Activated CD8-positive, alpha-beta memory T cell treated with anti-CD3 and anti-CD28 coated beads, Interleukin-2, amount 10 ng/mL, durations not matched to agents 7 days and 5 days (primary cell): ENCODE measurements at regions not wholly inside any gene's neighbourhood (a gene's known extent, or its start where the extent isn't known, plus 50 kb on each side); places are given as distances from the start of the nearest gene placed in this dataset.

Experiments used
- ATAC-seq: fragments of 150-1000 bp; cut with Tn5 transposase; one replicate; pipeline ENCODE4 v1.10.0; 2021; ENCODE audit warnings: moderate library complexity
- CTCF ChIA-PET: fragments of 350-600 bp; sonication (Branson Sonifier 250); formaldehyde crosslinking; loops from one replicate; lab custom pipeline; 2021; ENCODE audit warnings: antibody characterized with exemption; lab: Charles Lee
- DNase-seq: peaks from one replicate; pipeline ENCODE4 v3.0.0-alpha.2; 2020
- H3K27ac Mint-ChIP-seq: one replicate; pipeline ENCODE4 v1.8.0; 2021; ENCODE audit warnings: mild to moderate bottlenecking, mixed read lengths
- H3K27me3 Mint-ChIP-seq: one replicate; pipeline ENCODE4 v1.8.0; 2021; ENCODE audit warnings: mixed read lengths
- H3K36me3 Mint-ChIP-seq: one replicate; pipeline ENCODE4 v1.8.0; 2021; ENCODE audit warnings: mild to moderate bottlenecking, mixed read lengths
- H3K4me1 Mint-ChIP-seq: one replicate; pipeline ENCODE4 v1.8.0; 2021; ENCODE audit warnings: mixed read lengths
- H3K4me3 Mint-ChIP-seq: one replicate; pipeline ENCODE4 v1.8.0; 2021; ENCODE audit warnings: mild to moderate bottlenecking, moderate library complexity, mixed read lengths
- H3K9me3 Mint-ChIP-seq: one replicate; pipeline ENCODE4 v1.8.0; 2022; ENCODE audit warnings: low read depth, mixed read lengths

DNA sequence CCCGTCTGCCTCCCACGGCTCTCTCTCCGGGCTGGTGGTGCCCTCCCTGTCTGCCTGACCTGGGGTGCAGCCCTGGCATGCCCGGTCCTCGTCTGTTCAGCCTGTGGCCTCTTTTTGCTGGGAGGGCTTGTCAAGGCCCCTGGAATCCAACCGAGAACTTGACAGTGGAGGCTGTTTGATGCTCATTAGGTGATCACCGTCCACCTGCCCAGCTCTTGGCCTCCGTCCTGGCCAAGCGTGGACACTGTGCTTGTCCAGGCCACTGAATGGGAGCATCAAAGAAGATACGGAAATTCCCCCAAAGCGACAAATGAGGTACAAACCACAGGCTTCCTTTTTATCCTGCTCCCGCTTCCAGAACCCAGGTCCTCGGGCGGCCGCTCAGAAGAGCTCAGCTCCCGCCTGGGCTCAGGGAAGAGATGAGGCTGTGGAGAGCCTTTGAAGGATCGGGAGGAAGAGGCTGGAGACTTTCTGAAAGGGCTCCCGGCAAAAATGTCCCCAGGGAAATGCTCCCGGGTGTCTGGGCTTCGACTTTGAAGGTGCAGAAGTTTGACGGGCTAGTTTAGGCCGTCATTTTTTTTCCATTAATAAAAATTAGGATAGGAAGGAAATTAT lies 1273.9 kb downstream of the BRD1 start:
- CTCF ChIA-PET, result no interaction called here

DNA sequence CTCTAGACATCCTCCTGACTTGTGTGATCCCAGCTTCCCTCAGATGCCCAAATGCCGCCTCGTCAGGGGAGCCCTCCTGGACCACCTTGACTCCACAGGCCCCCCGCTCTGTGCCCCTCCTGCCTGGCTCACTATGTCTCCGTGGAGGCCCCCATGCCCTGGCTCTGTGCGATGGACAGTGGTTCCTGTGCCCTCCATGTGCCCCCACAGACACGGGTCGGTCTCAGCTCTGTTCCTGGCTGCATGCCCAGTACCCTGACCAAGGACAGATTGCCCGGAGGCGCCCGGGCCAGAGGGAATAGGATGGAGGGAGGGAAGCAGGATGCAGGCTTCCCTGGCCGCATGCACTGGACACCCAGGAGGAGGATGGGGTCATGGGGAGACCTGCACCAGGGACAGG lies 1274.6 kb downstream of the BRD1 start:
- Mint-ChIP-seq H3K27me3 (no peaks in the 10 kb centered on the region), H3K4me1 (no peaks in the 10 kb centered on the region), H3K36me3 (no peaks in the 10 kb centered on the region), H3K9me3 (no peaks in the 10 kb centered on the region), H3K4me3 (no peak overlapping the region), H3K27ac (no peak overlapping the region)
- CTCF ChIA-PET, result no interaction called here
- ATAC-seq (no peak), DNase-seq (no peak)

More for the DNA sequence above, 1273.9 kb downstream of the BRD1 start:
- Mint-ChIP-seq H3K9me3 (peaks cover 2% of the 10 kb centered on the region), H3K36me3 (no peaks in the 10 kb centered on the region), H3K27ac (no peak overlapping the region), H3K4me3 (no peak overlapping the region), H3K4me1 (no peaks in the 10 kb centered on the region), H3K27me3 (no peaks in the 10 kb centered on the region)
- ATAC-seq, result no peak
- DNase-seq, result no peak

DNA sequence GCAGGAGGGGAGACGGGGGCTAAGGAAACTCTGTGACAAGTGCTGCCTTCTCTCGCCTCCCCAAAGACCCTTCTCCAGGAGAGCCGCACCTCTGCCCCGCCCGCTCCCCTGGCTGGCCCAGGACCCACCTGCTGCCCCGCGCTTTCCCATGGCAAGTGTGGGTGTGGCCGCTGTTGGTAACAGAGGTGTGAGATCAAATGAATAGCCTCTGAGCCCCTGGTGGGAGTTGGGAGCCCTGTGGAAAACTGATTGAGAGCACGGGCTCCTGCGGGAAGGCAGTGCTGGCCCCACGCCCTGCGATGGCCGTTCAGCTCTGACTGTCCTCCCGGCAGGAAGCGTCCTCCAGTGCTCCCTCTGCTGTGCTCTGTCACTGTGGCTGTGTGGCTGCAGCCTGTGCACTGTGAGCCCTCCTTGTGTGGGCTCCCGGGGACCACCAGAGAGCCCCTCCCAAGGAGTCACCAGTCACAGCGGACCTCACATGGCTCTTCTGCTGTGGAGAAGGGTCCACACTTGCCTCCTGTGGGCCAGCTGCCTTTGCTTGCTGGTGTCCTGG lies 1275.9 kb downstream of the BRD1 start:
- no peak for DNase-seq
- Mint-ChIP-seq H3K9me3 (no peaks in the 10 kb centered on the region), H3K36me3 (no peaks in the 10 kb centered on the region), H3K27me3 (no peaks in the 10 kb centered on the region), H3K4me1 (no peaks in the 10 kb centered on the region), H3K4me3 (no peak overlapping the region), H3K27ac (no peak overlapping the region)
- ATAC-seq, result no peak
- CTCF ChIA-PET, result no interaction called here

DNA sequence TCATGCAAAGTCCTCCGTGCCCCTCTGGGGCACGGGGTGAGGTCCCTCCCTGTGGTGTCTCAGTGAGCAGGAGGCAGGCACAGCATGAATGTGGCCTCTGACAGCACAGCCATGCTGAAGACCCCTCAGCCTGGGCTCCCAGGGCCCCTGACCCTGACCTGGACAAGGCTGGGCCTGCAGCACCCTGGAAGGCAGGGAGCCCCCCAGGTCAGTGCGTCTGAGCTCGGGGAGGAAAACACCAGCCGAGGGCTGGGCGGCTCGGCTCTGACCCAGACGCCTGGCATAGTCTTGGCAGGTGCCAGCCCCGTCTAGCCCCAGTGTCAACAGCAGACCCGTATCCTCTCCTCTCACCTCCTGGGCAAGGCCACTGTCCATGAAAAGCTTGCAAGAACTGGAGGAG lies 1276.6 kb downstream of the BRD1 start:
- no peak overlapping the region for H3K27ac Mint-ChIP-seq
- H3K9me3 Mint-ChIP-seq, result no peaks in the 10 kb centered on the region
- no peaks in the 10 kb centered on the region for H3K27me3 Mint-ChIP-seq
- CTCF ChIA-PET, result no interaction called here
- ATAC-seq, result no peak
- no peaks in the 10 kb centered on the region for H3K4me1 Mint-ChIP-seq
- no peaks in the 10 kb centered on the region for H3K36me3 Mint-ChIP-seq
- no peak for DNase-seq
- no peak overlapping the region for H3K4me3 Mint-ChIP-seq

DNA sequence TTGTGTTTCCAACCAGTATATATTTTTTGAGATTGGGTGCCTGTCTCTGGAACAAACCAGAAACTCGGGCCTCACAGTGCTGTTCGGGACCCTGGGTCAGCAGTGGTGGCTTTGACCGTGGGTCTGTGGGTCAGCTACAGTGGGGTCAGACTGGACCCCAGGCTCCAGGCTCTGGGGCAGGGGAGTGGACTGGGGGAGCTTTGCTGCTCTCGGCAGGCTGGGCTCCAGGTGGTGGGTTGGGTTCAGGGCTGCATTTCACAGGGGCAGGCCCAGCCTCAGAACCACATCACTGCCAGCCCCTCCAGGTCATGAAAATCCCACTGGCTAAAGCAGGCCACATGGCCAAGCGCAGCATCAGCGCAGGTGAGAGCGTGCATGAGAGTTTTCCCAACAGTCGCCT lies 1279.3 kb downstream of the BRD1 start:
- no peak for ATAC-seq
- H3K9me3 Mint-ChIP-seq, result no peaks in the 10 kb centered on the region
- H3K4me3 Mint-ChIP-seq, result no peak overlapping the region
- H3K27me3 Mint-ChIP-seq, result no peaks in the 10 kb centered on the region
- H3K27ac Mint-ChIP-seq, result no peak overlapping the region
- CTCF ChIA-PET, result no interaction called here
- DNase-seq, result no peak
- no peaks in the 10 kb centered on the region for H3K4me1 Mint-ChIP-seq
- no peaks in the 10 kb centered on the region for H3K36me3 Mint-ChIP-seq

DNA sequence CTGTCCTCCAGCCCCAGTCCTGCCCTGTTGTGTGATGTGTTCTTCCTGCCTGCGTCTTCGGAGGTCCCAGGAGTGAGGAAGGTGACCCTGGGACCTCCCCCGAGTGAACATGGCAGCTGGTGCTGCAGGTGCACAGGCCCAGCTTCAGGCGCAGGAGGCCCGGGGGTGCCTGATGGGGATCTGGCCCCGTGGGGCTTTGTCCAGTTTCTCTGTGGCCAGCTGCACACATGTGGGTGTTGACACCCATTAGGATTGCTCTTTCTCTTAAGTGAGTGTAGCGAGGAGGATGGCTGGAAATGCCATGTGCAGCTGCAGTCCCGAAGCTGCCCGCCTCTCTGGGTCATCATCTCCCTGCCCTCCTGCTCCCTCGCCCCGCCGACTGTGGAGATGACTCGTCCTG lies 1279.7 kb downstream of the BRD1 start:
- Mint-ChIP-seq H3K27ac (no peak overlapping the region), H3K4me3 (no peak overlapping the region), H3K9me3 (no peaks in the 10 kb centered on the region), H3K4me1 (no peaks in the 10 kb centered on the region), H3K36me3 (no peaks in the 10 kb centered on the region), H3K27me3 (no peaks in the 10 kb centered on the region)
- DNase-seq (no peak), ATAC-seq (no peak)
- CTCF ChIA-PET, result no interaction called here

DNA sequence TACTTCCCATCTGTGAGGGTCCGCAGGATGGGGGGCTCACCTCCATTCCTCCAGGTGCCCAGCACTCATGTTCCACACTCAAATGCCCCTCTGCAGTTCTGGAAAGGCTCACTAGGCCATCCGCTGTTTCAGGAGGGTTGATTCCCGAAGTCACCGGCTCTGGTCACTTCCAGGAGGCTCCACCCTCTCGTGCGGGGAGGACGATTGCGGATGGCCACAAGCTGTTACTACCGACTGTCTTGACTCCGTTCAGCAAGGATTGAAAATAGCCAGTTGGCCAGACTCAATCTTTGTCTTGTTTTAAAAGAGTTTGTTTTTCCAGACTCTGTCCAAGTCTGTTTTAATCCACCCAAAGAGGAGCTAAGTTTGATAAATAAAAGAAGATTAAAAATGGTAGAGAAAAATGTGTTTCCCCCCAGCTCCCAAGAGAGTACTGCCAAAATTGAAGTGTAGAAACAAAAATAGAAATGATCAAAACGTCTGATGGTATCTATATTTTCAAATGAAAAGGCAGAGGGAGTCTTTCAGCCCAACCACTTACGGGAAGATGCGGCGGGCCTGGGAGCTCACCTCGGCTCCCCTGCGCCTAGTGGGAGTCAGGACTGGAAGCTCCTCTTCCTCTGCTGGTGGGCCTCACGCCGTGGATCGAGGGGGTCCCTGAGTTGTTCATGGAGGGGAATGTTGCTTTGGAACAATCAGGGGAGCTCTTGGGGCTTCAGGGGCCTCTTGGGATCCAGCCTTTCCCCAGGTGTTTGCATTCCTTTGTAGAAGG lies 1280.8 kb downstream of the BRD1 start:
- CTCF ChIA-PET, result no interaction called here
- Mint-ChIP-seq H3K36me3 (no peaks in the 10 kb centered on the region), H3K27ac (no peak overlapping the region), H3K27me3 (no peaks in the 10 kb centered on the region), H3K4me3 (no peak overlapping the region), H3K9me3 (peaks cover 10% of the 10 kb centered on the region), H3K4me1 (no peaks in the 10 kb centered on the region)
- ATAC-seq, result no peak
- no peak for DNase-seq

DNA sequence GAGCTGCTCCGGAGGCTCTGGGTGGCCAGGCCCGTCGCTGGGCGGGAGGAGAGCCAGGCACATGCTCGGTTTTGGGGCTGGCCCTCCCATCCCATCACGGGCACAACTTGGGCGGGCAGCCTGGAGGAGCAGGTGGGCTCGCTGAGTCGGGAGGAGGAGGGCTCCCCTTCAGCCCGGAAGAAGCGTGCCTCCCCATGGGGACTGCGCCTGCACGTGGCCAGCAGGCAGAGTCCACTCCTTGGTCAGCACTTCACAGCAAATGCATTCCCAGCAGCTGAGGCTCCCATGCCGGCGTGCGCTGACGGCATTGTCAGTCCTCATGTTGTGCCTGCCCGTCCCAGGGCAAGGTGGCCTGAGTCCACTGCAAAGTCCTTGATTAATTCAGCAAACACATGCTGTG lies 1281.7 kb downstream of the BRD1 start:
- ATAC-seq (no peak), DNase-seq (no peak)
- H3K27ac Mint-ChIP-seq, result no peak overlapping the region
- no peaks in the 10 kb centered on the region for H3K36me3 Mint-ChIP-seq
- no peaks in the 10 kb centered on the region for H3K27me3 Mint-ChIP-seq
- peaks cover 10% of the 10 kb centered on the region for H3K9me3 Mint-ChIP-seq
- CTCF ChIA-PET, result no interaction called here
- H3K4me1 Mint-ChIP-seq, result no peaks in the 10 kb centered on the region
- no peak overlapping the region for H3K4me3 Mint-ChIP-seq

DNA sequence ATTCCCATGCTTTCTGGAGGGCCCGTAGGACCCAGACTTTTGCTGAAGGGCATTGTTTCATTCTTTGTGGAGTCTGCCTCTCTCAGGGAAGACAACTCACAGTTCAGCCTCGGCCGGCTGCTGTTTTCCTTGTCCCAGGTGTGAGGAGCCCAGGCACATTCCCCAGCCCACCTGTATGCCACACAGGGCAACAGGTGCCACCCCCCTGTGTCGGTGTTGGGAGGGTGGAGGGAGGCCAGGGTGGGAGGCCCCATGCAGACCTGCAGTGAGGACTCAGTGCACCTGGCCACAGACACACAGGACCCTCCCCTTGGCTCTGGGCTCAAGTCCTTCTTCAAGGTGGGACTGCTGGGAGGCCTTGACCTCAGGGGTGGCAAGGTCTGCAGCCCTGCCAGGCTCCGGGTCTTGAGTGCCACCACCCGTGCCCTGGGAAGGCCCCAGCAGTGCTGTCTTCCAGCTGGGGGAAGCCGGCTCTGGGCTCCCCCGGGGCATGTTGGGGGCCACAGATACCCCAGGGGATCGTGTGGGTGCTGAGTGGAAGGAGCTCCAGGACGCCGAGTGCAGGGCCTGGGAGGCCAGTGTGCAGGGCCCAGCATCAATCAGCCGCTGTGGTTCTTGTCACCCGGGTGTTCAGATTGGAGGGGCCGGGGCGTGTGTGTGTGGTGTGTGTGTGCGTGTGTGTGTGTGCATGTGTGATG lies 1286.1 kb downstream of the BRD1 start:
- Mint-ChIP-seq H3K27ac (no peak overlapping the region), H3K36me3 (no peaks in the 10 kb centered on the region), H3K4me1 (no peaks in the 10 kb centered on the region), H3K27me3 (no peaks in the 10 kb centered on the region), H3K4me3 (no peak overlapping the region), H3K9me3 (peaks cover 10% of the 10 kb centered on the region)
- ATAC-seq, result no peak
- CTCF ChIA-PET, result no interaction called here
- no peak for DNase-seq

DNA sequence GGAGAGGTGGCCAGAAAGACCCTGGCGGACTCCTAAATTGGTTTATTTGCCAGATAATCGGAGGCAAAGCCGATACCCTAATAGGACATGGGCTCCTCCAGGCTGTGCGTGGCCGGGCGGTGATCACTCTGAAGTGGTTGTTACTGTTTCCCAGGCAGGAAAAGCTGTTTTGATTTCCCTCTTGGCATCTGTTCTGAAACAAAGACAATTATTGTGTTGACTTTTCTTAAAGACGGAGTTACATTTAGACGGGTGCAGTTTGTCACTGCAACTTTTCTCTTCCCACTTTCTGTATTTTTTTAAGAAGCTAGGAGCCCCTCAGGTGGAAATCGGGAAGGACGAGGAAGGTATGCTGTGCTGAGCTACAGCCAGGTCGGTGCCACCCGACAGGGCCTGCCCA lies 1288.4 kb downstream of the BRD1 start:
- Mint-ChIP-seq H3K27me3 (no peaks in the 10 kb centered on the region), H3K4me1 (no peaks in the 10 kb centered on the region), H3K9me3 (peaks cover 10% of the 10 kb centered on the region), H3K27ac (no peak overlapping the region), H3K36me3 (no peaks in the 10 kb centered on the region), H3K4me3 (no peak overlapping the region)
- CTCF ChIA-PET, result no interaction called here
- no peak for DNase-seq
- ATAC-seq, result no peak

DNA sequence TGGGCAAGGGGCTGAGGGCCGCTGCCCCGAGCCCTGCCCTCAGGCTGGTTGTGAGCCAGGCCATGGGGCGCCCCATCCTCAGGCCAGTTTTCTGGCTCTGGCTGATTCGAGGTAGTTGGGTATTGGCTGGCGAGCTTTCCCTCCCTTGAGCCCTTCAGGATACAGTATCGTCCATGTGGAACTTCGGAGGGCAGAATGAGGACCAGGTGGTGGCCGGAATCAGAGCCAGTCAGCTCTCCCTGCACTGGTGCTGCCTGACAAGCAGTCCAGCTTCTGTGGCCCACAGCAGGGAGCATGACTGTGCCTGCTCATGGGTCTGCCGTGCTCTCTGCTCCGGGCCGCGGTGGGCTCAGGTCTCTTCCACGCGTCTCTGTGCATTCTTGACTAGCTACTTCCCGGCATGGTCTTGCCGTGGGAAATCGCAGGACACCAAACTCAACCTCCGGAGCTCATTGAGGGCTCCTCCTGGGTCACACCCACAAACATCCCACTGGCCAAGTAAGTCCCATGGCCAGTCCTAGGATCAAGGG lies 1289.3 kb downstream of the BRD1 start:
- ATAC-seq (no peak), DNase-seq (no peak)
- Mint-ChIP-seq H3K27ac (no peak overlapping the region), H3K36me3 (no peaks in the 10 kb centered on the region), H3K4me3 (no peak overlapping the region), H3K4me1 (no peaks in the 10 kb centered on the region), H3K9me3 (peaks cover 10% of the 10 kb centered on the region), H3K27me3 (no peaks in the 10 kb centered on the region)
- CTCF ChIA-PET, result no interaction called here

DNA sequence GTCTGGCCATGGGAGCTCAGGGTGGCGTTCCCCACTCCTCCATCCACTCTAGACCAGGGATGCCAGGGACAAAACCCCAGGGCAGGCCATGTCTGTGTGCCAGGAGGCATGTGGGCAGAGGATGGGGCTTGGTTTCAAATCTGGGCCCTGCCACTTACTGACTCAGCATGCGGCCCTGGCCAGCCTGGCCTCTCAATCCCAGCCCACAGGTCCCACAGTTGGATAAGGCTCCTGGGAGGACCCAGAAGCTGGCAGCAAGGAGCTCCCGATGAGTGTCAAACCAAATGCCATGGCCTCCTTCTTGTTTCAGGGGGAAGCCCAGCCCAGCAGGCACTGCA lies 1290.4 kb downstream of the BRD1 start:
- no peaks in the 10 kb centered on the region for H3K27me3 Mint-ChIP-seq
- H3K4me1 Mint-ChIP-seq, result no peaks in the 10 kb centered on the region
- no peak overlapping the region for H3K4me3 Mint-ChIP-seq
- peaks cover 4% of the 10 kb centered on the region for H3K9me3 Mint-ChIP-seq
- DNase-seq (no peak), ATAC-seq (no peak)
- H3K27ac Mint-ChIP-seq, result no peak overlapping the region
- H3K36me3 Mint-ChIP-seq, result no peaks in the 10 kb centered on the region
- CTCF ChIA-PET, result no interaction called here

DNA sequence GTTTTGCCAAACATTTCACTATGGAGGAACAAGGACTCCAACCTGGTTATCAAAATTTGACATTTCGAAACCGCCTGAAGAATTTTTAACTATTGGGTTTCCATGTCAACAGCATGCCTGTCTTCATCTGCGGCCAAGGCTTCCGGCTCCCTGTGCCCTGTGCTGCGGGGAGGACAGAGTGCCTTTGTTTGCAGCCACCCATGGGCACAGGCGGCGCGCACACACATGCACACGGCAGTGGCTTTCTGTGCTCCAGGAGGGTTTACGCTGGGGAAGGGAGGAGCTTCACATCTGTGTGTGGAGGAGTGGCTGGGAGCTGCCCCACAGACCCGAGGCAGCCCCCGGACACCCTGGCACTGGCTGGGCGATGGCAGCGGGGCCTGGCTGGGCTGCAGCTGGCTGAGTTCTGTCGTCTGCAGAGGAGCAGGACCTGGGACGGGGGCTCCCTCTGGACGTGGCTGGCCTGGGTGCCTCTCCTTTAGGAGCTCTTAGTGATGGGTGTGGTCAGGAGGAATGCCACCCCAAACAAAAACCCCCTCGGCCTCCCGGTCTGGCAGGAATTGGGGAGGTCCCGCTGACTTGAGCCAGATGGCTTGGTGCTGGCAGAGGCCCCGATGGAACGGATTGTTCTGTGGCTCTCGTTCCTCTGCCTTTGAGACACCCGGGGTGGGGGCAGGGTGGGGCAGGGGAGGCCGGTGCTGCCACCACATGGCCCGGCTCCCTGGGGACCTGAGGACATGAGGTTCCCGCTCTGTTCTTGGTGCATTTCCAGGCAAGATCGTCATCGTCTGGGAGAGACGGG lies 1290.9 kb downstream of the BRD1 start:
- DNase-seq (no peak), ATAC-seq (no peak)
- H3K27me3 Mint-ChIP-seq, result no peaks in the 10 kb centered on the region
- no peaks in the 10 kb centered on the region for H3K9me3 Mint-ChIP-seq
- H3K4me3 Mint-ChIP-seq, result no peak overlapping the region
- no peak overlapping the region for H3K27ac Mint-ChIP-seq
- no peaks in the 10 kb centered on the region for H3K36me3 Mint-ChIP-seq
- H3K4me1 Mint-ChIP-seq, result no peaks in the 10 kb centered on the region
- CTCF ChIA-PET, result no interaction called here
